ENCODE measurements at regions not wholly inside any gene's neighbourhood (a gene's known extent, or its start where the extent isn't known, plus 50 kb on each side); places are given as distances from the start of the nearest gene placed in this dataset.

GRCh38 chr3:64393193-64393592 is 167.9 kb upstream of the PRICKLE2 start:
- H3K36me3 ChIP-seq: no peaks in the 10 kb centered on the region

DNA sequence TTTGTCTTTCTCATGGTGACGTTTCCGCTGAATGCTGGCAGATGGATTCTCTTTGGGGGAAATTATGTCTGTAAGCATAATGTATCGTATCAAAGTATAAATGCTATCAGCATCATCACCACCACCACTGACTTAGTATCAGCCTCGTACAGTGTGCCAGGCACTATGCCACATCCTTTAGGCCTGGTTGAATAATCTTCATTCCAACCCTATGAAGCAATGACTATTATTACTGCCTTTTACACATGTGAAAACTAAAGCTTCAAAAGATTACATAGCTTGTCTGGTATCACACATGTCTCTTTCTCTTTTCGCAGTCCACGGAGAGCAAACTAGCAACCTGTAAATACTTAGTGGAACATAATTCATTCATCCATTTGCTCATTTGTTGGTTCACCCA is 166.7 kb upstream of the PRICKLE2 start:
- Histone ChIP-seq H3K27me3 (no peaks in the 10 kb centered on the region), H3K27ac (no peak overlapping the region), H3K4me1 (ENCODE audit: control insufficient read depth in 1 of 2, insufficient read depth in 1 of 2, low read depth in 1 of 2, low read length in 1 of 2) (no peaks in the 10 kb centered on the region), H3K36me3 (no peaks in the 10 kb centered on the region), H3K4me3 (ENCODE audit: low read depth in 1 of 2, low read length in 1 of 2) (no peak overlapping the region), H3K9me3 (no peaks in the 10 kb centered on the region)
- TF ChIP-seq CTCF (IDR thresholded peaks at IDR 0.05): no peak

More at GRCh38 chr3:64393193-64393592, 167.9 kb upstream of the PRICKLE2 start:
- H3K4me1 ChIP-seq (ENCODE audit: control insufficient read depth in 1 of 2, insufficient read depth in 1 of 2, low read depth in 1 of 2, low read length in 1 of 2): no peaks in the 10 kb centered on the region
- no peaks in the 10 kb centered on the region for H3K9me3 ChIP-seq
- H3K27me3 ChIP-seq: no peaks in the 10 kb centered on the region
- H3K4me3 ChIP-seq (ENCODE audit: low read depth in 1 of 2, low read length in 1 of 2): no peak overlapping the region
- H3K27ac ChIP-seq: no peak overlapping the region
- TF ChIP-seq CTCF (IDR thresholded peaks at IDR 0.05): no peak

DNA sequence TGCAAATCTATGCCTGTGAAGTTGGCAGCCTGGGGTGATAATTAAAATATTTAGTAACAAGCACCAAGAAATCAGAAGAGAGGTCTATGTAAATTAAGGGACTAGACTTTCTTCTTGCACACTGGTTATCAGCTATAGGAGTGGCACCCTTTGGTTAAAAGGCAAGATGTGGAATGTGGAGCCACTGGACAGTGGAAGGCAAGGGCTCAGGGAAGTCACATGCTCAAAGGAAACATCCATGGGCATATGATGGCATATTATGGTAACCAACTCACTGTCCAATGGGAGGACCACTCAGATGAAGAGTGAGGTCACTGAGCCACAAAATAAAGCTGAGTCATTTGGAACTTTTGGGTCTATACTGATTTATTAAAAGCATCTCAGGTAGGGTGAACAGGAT is 165.6 kb upstream of the PRICKLE2 start:
- Histone ChIP-seq H3K27ac (no peak overlapping the region), H3K27me3 (no peaks in the 10 kb centered on the region), H3K36me3 (no peaks in the 10 kb centered on the region), H3K4me3 (ENCODE audit: low read depth in 1 of 2, low read length in 1 of 2) (no peak overlapping the region), H3K9me3 (no peaks in the 10 kb centered on the region), H3K4me1 (ENCODE audit: control insufficient read depth in 1 of 2, insufficient read depth in 1 of 2, low read depth in 1 of 2, low read length in 1 of 2) (no peaks in the 10 kb centered on the region)
- no peak for TF ChIP-seq CTCF (IDR thresholded peaks at IDR 0.05)

DNA sequence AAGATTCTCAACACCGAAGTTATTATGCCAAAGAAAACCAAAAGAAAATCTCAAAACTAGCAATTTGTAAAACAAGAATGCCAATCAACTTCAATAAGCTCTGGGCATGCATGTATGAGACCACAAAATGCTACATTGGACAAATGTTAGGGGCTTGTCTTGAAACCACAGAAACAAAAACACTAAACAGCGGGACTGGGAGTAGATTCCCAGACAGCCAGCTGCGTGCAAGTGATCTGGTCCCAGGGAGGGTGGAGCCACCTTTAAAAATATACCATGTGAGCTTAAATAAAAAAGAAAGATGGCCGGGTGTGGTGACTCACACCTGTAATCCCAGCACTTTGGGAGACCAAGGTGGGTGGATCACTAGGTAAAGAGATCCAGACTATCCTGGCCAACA is 163.6 kb upstream of the PRICKLE2 start:
- TF ChIP-seq CTCF (IDR thresholded peaks at IDR 0.05): no peak
- Histone ChIP-seq H3K36me3 (no peaks in the 10 kb centered on the region), H3K4me3 (ENCODE audit: low read depth in 1 of 2, low read length in 1 of 2) (no peak overlapping the region), H3K9me3 (no peaks in the 10 kb centered on the region), H3K27ac (no peak overlapping the region), H3K27me3 (no peaks in the 10 kb centered on the region), H3K4me1 (ENCODE audit: control insufficient read depth in 1 of 2, insufficient read depth in 1 of 2, low read depth in 1 of 2, low read length in 1 of 2) (no peaks in the 10 kb centered on the region)

DNA sequence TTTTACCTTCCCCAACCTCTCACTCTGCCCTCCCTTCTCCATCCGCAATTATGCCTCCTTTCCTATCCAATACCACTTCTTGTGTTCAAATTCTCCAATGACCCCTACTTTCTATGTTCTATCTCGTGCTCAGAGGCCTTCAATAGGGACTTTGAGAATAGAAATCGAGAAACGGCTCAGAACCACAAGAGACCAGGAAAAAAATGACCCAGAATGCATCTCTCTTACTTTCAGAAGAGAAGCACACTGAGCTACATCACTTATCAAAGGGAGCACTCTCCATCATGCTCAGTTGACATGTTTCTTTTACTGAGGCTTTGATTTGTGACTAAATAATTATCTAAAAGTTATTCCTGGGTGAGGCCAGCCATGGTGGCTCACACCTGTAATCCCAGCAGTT is 162.4 kb upstream of the PRICKLE2 start:
- Histone ChIP-seq H3K4me3 (ENCODE audit: low read depth in 1 of 2, low read length in 1 of 2) (no peak overlapping the region), H3K36me3 (no peaks in the 10 kb centered on the region), H3K27ac (no peak overlapping the region), H3K27me3 (no peaks in the 10 kb centered on the region), H3K9me3 (no peaks in the 10 kb centered on the region), H3K4me1 (ENCODE audit: control insufficient read depth in 1 of 2, insufficient read depth in 1 of 2, low read depth in 1 of 2, low read length in 1 of 2) (no peaks in the 10 kb centered on the region)
- no peak for TF ChIP-seq CTCF (IDR thresholded peaks at IDR 0.05)

DNA sequence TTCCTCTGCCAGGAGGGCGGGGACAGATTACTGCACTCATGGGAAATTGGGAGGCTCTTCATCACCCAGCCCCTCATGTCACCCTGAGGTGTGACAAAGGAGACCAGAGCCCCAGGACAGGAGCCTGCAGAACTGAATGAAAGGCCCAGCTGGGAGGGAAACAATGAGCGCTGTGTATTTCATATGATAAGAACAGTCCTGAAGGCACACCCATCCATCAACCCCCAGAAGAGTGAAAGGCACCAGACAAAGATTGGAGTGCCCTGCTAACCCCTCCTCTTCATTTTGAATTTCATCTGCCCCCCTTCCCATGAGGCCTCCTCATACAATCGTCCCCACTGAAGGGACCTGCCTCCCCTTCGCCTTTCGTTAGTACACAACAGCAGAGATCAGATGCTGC is 160.0 kb upstream of the PRICKLE2 start:
- H3K4me3 ChIP-seq (ENCODE audit: low read depth in 1 of 2, low read length in 1 of 2): no peak overlapping the region
- no peaks in the 10 kb centered on the region for H3K9me3 ChIP-seq
- H3K36me3 ChIP-seq: no peaks in the 10 kb centered on the region
- no peaks in the 10 kb centered on the region for H3K27me3 ChIP-seq
- TF ChIP-seq CTCF (IDR thresholded peaks at IDR 0.05): no peak
- H3K4me1 ChIP-seq (ENCODE audit: control insufficient read depth in 1 of 2, insufficient read depth in 1 of 2, low read depth in 1 of 2, low read length in 1 of 2): no peaks in the 10 kb centered on the region
- no peak overlapping the region for H3K27ac ChIP-seq
